HG03108 (cell line): ENCODE measurements at regions not wholly inside any gene's neighbourhood (a gene's known extent, or its start where the extent isn't known, plus 50 kb on each side); places are given as distances from the start of the nearest gene placed in this dataset.
"Not testable (repeated sequence)": the region's sequence is repeated elsewhere in the genome, so short reads cannot be mapped to it uniquely, and the experiment has no call there.

ENCODE experiments used
- ATAC-seq: cut with Tn5 transposase; IDR thresholded peaks from one replicate; pipeline ENCODE4 v1.9.1; 2021; ENCODE audit warnings: moderate library complexity; ENCODE audit not compliant: unreplicated experiment

DNA sequence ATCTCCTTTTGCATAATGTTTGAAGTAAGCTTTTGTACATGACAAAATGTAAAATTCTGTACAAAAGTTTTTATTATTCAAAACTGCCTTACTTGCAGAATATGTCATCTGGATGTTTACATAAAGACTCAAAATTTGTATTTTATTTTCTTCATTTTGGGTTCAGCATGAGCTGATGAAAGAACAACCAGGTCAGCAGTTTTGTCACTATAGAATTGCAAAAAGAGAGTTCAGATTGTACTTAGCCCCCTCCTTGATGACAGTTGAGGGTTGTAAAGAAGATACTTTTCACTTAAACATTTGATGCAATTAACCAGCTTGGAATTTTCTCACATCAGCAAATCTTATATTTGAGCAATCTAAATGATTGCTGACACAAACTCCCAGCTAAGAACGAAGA, 669.3 kb downstream of the PLA2G4A start:
- no peak for ATAC-seq

DNA sequence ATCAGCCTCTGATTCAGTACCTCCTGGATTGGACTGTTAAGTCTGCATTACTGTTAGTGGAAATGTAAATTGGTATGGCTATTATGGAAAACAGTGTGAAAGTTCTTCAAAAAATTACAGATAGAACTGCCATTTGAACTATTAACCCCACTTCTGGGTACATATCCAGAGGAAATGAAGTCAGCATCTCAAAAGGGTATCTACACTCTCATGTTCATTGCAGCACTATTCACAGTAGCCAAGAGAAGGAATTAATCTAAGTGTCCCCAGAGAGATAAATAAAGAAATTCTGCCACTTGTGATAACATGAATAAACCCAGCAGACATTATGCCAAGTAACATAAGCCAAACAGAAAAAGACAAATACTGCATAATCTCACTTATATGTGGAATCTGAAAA, 676.0 kb downstream of the PLA2G4A start:
- no peak for ATAC-seq

DNA sequence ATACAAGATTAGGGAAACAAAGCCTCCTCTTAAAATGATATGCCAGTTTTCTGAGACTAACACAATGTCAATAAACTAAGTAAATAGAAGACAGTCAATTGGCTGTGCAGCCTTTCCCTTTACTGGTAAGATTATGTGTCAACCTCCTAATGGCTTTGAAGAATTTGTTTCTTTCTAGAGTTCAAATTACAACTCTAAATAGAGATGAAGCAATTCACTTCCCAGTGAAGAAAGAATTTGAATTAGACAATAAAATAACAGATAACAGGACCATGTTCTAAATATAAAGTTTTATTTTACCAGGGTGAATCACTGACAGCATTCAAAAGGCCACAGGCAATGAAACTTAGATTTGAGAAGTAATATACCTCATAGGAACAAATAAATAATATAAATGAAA, 680.3 kb downstream of the PLA2G4A start:
- no peak for ATAC-seq

DNA sequence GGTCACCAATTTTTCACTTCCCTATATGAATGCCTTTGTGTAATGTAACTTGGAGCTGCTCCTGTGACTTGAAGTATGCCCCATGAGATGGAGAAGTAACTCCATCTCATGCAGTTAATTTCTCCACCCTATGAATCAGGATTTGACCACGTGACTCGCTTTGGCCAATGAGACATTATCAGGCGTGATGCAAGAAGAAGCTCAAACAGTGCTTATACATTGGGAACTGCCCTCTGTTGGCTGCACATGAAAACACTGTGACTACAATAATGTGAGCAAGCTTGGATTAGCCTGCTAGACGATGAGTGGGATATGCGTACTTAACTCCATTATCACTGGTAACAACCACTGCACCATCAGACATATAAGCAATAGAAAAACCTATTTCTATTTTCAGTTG, 684.4 kb downstream of the PLA2G4A start:
- ATAC-seq, result no peak

DNA sequence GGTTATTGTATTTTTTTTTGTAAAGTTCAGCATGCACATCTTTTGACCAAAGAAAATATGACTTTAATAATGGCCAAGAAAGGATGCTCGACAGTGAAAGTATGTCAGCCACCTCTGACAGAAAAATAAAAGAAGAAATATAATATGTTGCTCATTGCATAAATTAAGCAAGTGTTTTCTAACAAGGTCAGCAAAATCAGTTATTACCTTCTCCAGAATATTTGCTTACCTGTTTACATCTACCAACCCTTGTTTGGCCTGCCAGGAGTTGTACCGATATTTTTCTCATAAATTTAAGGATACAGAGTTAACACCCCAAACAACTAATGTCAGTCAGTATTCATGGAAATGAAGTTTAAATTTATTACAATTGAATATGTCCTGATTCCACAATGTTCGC, 685.4 kb downstream of the PLA2G4A start:
- no peak for ATAC-seq

DNA sequence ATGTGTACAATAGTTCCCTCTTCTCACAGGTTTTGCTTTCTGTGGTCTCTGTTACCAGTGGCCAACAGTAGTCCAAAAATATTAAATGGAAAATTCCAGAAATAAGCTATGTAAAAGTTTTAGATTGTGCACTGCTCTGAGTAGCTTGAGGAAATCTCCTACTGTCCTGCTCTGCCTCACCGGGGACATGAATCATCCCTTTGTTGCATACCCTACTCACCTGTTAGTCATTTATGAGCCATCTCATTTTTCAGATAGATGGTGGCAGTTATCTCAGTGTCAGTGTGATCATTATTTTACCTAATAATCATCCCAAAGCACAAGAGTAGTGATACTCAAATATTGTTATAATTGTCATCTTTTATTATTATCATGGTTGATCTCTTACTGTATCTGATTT, 688.1 kb downstream of the PLA2G4A start:
- ATAC-seq, result no peak

DNA sequence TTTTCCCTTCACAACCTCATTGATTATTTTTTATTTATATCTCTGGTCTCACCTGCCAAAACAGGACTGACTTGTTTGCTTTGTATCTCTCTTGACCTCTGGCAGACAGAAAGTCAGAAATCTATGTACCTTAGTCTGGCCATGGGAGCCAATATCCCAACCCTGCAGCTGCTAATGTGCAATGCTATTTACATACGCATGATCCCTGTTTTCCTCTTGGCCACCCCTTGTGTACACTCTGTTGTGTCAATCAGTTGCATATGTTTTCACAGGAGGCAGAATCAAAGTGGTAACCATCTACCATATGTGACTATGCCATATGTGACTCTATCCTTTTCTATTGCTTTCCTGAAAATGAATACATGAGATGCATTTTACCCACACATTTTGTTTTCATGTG, 688.8 kb downstream of the PLA2G4A start:
- ATAC-seq, result no peak

DNA sequence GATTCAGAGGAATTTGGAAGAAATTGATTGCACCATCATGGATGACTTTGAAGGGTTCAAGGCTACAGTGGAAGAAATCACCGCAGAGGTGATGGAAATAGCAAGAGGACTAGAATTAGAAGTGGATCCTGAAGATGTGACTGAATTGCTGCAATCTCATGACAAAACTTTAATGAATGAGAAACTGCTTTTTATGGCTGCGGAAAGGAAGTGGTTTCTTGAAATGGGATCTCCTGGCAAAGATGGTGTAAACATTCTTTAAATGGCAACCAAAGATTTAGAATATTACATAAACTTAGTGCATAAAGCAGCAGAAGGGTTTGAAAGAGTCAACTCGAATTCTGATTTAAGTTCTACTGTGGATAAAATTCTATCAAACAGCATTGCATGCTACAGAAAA, 698.6 kb downstream of the PLA2G4A start:
- no peak for ATAC-seq

DNA sequence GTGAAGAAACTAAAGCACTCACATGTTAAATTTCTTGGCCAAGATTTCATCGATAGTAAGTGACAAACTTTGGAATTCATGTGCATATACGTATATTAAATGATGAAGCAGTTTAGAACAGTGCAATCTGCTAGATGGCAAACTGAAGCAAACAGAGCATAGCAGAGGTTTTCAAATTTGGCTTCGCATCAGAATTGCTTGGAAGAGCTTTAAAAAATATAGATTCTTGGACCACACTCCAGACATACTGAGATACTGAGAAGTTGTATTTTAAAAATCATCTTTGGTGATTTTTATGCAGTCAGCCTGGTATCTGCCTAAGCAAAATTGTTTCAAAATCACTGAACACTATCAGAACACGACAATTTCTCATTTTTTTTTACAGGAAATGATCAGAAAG, 709.2 kb downstream of the PLA2G4A start:
- no peak for ATAC-seq

DNA sequence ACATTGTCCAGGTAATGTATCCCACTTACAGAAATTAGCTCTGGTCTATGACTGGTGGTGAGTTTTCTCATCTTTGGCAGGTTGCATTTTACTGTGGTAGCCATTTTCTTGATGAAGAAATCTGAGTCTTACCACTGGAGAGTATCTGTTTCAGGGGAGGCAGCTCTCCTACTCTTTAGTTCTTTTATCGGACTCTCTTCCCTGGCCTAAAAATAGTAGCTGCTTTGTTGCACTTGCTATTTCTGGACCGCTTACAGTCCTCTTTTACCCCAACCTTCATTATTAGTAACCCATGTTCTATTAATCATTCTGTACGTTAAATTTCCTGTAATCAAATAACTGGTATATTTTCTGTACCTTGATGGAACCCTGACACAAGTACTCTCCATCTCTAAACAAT, 720.8 kb downstream of the PLA2G4A start:
- ATAC-seq, result no peak

DNA sequence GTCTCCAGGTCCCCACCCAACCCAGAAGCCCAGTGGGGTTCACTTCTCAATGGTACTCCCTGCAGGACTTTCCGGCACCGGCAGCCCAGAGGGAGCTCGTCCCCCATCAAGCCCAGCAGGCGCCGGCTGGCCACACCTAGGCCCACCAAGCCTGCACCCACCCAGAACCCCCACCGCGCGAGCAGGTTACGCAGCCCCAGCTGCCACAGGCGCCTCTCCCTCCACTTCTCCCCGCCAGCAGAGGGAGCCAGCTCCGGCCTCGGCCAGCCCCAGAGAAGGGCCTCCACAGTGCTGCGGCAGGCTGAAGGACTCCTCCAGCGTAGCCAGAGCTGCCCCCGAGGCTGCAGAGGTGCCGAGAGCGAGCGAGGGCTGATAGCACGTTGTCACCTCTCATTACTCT, 722.3 kb downstream of the PLA2G4A start:
- no peak for ATAC-seq

DNA sequence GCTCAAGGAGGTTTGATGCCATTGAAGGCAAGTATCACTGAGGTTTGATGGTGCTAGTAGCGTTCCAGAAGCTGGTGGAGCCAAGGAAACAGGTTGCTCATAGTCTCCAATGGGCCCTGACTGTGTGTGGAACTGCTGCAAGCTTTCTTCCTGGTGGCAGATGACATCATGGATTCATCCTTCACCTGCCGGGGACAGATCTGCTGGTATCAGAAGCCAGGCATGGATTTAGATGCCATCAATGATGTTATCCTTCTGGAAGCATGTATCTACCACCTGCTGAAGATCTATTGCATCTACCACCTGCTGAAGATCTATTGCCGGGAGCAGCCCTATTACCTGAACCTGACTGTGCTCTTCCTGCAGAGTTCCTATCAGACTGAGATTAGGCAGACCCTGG, 734.4 kb downstream of the PLA2G4A start:
- ATAC-seq, result no peak

DNA sequence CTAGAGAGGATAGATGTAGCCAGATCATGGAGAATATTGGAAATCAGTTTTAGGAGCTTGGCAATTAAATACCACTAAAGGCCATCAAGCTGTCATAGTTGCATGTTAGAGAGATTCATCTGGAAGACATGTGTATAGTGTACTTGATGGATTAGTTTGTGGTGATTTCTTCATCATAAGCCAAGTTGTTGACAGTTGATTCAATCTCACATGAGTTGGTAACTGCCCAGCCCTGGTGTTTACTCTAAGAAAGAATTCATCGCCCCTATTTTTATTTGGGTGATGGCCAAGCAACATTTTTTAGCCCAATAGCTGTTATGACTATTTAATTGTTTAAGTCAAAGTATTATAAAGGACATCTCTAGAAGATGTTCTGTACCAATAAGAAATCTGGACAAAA, 737.6 kb downstream of the PLA2G4A start:
- no peak for ATAC-seq

DNA sequence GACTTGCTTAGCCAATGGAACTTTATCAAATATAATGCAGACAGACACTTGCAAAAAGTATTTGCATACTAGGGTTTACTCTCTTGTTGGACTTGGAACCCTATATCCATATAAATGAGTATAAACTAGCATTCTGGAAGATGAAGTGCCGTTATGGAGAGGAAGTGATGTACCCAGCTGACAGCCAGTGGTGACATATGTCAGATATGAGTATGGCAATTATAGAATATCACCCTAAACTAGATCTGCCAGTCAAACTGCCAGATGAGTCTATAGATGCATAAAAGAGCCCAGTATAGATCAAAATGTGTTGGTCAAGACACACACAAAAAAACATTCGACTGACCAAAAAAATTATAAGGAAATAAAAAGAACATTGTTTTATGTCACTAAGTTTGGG, 739.3 kb downstream of the PLA2G4A start:
- no peak for ATAC-seq

DNA sequence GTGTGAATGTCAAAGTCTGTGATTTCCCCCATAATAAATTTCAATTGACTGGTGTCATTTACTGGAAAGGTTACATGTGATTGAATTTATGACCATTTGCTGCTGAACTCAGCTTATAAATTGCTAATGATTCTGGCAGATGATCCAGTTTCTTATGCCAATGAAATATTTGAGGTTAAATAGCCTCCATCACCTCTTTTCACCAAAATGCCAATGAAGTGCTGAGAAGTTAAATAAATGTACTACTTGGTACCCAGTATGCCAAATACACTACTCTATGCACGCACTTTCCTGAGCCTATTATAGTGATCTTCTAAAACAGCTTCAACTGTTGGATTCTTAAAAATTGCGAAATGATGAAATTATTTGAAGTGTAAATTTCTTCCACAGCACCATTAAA, 741.4 kb downstream of the PLA2G4A start:
- ATAC-seq, result no peak

DNA sequence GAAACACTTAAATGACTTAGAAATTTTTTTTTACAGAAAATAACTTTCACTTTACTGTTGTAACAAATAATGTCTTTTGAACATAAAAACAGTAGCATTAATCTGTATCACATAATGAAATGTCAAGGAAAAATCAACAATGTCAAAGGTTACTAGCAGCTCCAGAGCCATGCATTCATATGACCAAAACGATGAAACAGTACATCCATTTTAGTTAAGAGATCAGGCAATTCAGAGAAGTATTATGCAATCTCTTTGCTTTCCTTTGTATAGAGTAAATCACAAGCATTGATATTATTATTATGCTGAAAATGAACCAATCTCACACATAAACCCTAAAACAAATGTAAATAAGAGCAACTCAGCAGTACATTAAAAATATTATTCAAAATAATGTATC, 748.9 kb downstream of the PLA2G4A start:
- no peak for ATAC-seq

DNA sequence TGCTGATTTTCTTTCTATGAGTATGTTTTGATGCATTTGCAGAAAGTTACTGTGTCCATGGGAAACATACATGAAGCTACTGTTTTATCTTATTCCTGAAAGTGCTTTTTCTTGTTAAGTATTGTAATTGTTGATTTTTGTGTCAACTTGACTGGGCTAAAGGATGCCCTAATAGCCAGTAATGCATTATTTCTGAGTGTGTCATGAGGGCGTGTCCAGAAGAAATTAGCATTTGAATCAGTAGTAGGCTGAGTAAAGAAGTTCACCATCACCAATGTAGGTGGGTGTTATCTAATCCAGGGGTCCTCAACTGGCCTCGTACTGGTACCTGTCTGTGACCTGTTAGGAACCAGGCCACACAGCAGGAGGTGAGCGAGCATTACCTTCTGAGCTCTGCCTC, 760.2 kb downstream of the PLA2G4A start:
- no peak for ATAC-seq

DNA sequence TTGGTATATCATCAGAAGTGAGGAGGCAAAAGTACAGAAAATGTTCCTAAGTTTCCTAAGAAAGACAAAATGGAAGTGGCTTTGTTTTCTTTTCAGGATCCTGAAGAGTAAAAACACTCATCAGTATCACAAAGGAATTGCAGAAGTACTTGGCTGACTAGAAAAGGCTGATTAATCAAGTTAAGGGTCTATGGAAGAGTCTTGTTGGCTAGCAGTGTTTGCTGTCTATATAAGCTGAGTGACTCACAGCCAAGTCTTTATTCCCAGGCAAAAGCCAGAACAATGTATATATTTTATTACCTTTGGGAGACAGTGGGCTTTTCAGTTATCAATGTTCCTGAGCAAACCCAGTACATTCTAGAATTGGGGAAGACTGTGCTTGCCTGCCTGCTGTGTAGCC, 777.0 kb downstream of the PLA2G4A start:
- ATAC-seq, result no peak

DNA sequence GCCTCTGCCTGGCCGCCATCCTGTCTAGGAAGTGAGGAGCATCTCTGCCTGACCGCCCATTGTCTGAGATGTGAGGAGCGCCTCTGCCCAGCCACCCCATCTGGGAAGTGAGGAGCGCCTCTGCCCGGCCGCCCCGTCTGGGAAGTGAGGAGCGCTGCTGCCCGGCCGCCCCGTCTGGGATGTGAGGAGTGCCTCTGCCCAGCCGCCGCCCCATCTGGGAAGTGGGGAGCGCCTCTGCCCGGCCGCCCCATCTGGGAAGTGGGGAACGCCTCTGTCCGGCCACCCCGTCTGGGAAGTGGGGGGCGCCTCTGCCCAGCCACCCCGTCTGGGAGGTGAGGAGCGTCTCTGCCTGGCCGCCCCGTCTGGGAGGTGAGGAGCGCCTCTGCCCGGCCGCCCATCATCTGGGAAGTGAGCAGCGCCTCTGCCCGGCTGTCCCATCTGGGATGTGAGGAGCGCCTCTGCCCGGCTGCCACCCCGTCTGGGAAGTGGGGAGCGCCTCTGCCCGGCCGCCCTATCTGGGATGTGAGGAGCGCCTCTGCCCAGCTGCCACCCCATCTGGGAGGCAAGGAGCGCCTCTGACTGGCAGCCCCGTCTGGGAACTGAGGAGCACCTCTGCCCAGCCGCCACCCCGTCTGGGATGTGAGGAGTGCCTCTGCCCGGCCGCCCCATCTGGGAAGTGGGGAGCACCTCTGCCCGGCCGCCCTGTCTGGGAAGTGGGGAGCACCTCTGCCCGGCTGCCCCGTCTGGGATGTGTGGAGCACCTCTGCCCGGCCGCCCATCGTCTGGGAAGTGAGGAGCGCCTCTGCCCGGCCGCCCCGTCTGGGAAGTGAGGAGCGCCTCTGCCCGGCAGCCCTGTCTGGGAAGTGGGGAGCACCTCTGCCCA, 787.3 kb downstream of the PLA2G4A start:
- ATAC-seq, result not testable (repeated sequence)

DNA sequence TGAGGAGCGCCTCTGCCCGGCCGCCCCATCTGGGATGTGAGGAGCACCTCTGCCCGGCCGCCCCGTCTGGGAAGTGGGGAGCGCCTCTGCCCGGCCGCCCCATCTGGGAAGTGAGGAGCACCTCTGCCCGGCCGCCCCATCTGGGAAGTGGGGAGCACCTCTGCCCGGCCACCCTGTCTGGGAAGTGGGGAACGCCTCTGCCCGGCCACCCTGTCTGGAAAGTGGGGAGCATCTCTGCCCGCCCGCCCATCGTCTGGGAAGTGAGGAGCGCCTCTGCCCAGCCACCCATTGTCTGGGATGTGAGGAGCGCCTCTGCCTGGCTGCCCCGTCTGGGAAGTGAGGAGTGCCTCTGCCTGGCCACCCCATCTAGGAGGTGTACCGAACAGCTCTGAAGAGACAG, 788.1 kb downstream of the PLA2G4A start:
- not testable (repeated sequence) for ATAC-seq

DNA sequence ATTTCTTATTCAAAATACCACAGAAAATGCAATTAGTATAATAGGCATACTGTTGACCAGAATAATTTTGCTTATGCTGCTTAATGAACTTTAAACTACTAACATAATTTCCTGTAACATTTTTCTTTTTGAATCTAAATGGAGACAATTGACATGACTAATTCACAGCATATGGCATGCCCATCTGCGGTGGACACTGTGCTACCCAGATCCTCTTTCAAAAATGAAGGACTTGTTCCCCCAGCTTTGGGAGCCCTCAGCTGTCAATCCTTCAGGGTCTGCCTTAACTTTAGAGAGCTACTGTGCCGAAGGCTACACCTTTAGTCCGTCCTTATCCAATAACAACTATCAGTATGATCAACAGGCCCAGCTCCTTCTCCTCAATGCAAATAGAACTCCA, 789.0 kb downstream of the PLA2G4A start:
- no peak for ATAC-seq

DNA sequence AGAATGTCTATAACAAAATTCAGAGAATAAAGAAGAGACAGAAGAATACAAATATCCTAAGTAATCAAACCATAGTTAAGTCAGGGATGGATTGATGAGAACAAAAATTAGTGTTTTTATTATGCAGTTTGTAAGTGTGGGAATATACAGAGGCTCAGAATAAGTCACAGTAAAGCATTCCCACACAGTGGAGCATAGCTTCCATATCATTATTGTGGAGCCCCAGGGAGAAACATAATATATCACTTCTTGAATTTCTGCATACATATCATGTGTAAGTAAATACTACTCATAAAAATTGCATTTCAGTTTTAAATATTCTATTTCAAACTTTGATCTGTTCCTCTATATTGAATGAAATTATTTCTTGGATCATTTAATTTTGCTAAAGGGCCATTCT, 790.4 kb downstream of the PLA2G4A start:
- ATAC-seq, result no peak

DNA sequence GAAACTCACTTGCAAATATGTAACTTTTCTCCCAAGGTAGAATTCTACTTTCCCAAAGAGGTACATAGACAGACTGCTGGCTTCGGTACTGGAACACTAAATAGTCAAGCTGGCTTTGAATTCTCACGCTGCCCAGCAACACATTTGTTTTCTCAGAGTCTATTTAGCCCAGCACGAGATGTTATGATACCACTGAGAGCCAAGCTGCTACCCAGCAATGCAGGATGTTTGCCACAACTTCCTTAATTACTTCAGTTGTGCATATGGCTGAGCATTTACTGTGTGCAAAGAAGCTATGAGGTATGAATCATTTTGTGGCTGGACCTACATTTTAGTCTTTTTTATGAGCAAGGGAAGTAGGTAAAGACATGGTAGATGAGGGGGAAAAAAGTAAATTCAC, 793.2 kb downstream of the PLA2G4A start:
- no peak for ATAC-seq
